ENCODE measurements at regions not wholly inside any gene's neighbourhood (a gene's known extent, or its start where the extent isn't known, plus 50 kb on each side); places are given as distances from the start of the nearest gene placed in this dataset.
A peak's percentile ranks its signal among the peaks of the same experiment; 100 is the strongest.

DNA sequence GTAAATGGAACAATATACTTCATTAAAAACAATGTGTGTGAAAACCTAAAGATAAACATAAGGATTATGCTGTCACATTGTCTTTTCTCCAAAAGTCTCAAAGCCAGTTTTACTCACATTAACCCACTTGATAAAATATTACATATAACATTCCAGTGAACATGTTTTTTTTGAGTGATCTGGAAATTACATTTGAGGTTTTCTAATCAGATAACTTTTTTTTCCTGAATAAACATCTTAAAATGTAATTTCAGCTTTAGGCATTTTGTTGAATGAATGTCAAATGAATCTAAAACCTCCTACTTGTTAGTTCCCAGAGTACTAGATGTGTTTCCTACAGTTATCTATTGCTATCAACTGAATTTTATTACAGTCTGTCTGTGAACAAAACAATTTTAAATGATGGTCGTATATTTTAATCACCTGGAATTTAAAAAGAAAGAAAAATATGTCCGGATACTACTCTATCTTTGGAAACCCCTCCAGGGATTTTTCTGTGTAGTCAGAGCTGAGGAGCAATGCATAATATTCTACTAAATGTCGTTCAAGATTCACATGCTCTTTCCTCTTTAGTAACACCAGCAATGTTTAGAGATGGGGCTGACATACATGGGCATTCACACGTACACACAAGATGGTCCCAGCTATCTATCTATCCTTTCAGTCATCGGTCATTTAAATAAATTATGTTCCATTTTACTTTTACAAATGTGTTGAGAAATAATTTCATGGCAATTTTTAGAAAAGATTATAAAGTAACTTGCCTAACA lies 283.9 kb downstream of the KLF12 start:
- H3K4me3 ChIP-seq (ENCODE audit: low read depth in 2 of 2, low read length in 2 of 2) = no peak overlapping the region
- ATAC-seq (no peak), DNase-seq (ENCODE audit: low read depth, low spot score) (no peak)
- no peaks in the 10 kb centered on the region for H3K27me3 ChIP-seq (ENCODE audit: control insufficient read depth, insufficient read depth, low read length)
- H3K27ac ChIP-seq (ENCODE audit: low read length) = no peak overlapping the region
- ChIA-PET CTCF (no interaction called here), POLR2A (no interaction called here)
- intact Hi-C loops (cut with micrococcal nuclease; ENCODE audit: unreplicated experiment) = no loop called here
- no TSS peak for BruUV-seq (replicated peaks)
- no peak for TF ChIP-seq SIN3A (IDR thresholded peaks at IDR 0.05; ENCODE audit: borderline replicate concordance, insufficient read depth, low read depth, low read length)
- TF ChIP-seq TCF7L2 (IDR thresholded peaks at IDR 0.05; ENCODE audit: low read depth, low read length) = no peak
- TF ChIP-seq POLR2AphosphoS5 (IDR thresholded peaks at IDR 0.05; ENCODE audit: low read depth, low read length) = no peak
- TF ChIP-seq, protein P1, sequence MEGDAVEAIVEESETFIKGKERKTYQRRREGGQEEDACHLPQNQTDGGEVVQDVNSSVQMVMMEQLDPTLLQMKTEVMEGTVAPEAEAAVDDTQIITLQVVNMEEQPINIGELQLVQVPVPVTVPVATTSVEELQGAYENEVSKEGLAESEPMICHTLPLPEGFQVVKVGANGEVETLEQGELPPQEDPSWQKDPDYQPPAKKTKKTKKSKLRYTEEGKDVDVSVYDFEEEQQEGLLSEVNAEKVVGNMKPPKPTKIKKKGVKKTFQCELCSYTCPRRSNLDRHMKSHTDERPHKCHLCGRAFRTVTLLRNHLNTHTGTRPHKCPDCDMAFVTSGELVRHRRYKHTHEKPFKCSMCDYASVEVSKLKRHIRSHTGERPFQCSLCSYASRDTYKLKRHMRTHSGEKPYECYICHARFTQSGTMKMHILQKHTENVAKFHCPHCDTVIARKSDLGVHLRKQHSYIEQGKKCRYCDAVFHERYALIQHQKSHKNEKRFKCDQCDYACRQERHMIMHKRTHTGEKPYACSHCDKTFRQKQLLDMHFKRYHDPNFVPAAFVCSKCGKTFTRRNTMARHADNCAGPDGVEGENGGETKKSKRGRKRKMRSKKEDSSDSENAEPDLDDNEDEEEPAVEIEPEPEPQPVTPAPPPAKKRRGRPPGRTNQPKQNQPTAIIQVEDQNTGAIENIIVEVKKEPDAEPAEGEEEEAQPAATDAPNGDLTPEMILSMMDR (IDR thresholded peaks at IDR 0.05) = no peak
- TF ChIP-seq, protein P2, sequence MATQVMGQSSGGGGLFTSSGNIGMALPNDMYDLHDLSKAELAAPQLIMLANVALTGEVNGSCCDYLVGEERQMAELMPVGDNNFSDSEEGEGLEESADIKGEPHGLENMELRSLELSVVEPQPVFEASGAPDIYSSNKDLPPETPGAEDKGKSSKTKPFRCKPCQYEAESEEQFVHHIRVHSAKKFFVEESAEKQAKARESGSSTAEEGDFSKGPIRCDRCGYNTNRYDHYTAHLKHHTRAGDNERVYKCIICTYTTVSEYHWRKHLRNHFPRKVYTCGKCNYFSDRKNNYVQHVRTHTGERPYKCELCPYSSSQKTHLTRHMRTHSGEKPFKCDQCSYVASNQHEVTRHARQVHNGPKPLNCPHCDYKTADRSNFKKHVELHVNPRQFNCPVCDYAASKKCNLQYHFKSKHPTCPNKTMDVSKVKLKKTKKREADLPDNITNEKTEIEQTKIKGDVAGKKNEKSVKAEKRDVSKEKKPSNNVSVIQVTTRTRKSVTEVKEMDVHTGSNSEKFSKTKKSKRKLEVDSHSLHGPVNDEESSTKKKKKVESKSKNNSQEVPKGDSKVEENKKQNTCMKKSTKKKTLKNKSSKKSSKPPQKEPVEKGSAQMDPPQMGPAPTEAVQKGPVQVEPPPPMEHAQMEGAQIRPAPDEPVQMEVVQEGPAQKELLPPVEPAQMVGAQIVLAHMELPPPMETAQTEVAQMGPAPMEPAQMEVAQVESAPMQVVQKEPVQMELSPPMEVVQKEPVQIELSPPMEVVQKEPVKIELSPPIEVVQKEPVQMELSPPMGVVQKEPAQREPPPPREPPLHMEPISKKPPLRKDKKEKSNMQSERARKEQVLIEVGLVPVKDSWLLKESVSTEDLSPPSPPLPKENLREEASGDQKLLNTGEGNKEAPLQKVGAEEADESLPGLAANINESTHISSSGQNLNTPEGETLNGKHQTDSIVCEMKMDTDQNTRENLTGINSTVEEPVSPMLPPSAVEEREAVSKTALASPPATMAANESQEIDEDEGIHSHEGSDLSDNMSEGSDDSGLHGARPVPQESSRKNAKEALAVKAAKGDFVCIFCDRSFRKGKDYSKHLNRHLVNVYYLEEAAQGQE (IDR thresholded peaks at IDR 0.05; ENCODE audit: insufficient read depth in 1 of 2, low read depth in 2 of 2, low read length in 1 of 2) = no peak
- no peaks in the 10 kb centered on the region for H3K4me1 ChIP-seq (ENCODE audit: control insufficient read depth, insufficient read depth, low read length)
- no peaks in the 10 kb centered on the region for H3K9me3 ChIP-seq (ENCODE audit: control insufficient read depth, insufficient read depth, low read depth, low read length)
- in situ Hi-C loops (cut with HindIII; ENCODE audit: low pct_unique_long_range_greater_than_20kb, low sequenced_read_pairs) = no loop called here
- H3K36me3 ChIP-seq (ENCODE audit: control insufficient read depth, insufficient read depth, low read length) = no peaks in the 10 kb centered on the region

DNA sequence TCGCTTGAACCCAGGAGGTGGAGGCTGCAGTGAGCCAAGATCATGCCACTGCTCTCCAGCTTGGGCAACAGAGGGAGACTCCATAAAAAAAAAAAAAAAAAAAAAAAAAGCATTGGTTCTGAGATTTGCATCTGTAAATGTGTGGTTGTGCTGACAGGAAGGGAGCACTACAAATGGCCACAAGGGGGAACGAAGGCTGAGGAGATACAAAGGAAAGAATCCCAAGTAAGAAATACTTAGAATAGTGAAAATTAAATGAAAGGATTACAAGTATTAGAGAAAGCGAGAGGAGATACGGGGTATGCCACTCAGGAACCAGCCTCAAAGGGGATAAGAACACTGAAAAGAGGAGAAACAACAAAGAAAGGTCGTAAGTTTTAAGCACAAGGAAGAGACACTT lies 284.9 kb downstream of the KLF12 start:
- Histone ChIP-seq H3K9me3 (ENCODE audit: control insufficient read depth, insufficient read depth, low read depth, low read length) (no peaks in the 10 kb centered on the region), H3K27ac (ENCODE audit: low read length) (no peak overlapping the region), H3K4me1 (ENCODE audit: control insufficient read depth, insufficient read depth, low read length) (no peaks in the 10 kb centered on the region), H3K36me3 (ENCODE audit: control insufficient read depth, insufficient read depth, low read length) (no peaks in the 10 kb centered on the region), H3K27me3 (ENCODE audit: control insufficient read depth, insufficient read depth, low read length) (no peaks in the 10 kb centered on the region), H3K4me3 (ENCODE audit: low read depth in 2 of 2, low read length in 2 of 2) (no peak overlapping the region)
- in situ Hi-C loops (cut with HindIII; ENCODE audit: low pct_unique_long_range_greater_than_20kb, low sequenced_read_pairs) (no loop called here), intact Hi-C loops (cut with micrococcal nuclease; ENCODE audit: unreplicated experiment) (no loop called here)
- no TSS peak for BruUV-seq (replicated peaks)
- TF ChIP-seq POLR2AphosphoS5 (IDR thresholded peaks at IDR 0.05; ENCODE audit: low read depth, low read length) = no peak
- TF ChIP-seq, protein P1 (IDR thresholded peaks at IDR 0.05) = peak; percentile 48
- ChIA-PET CTCF (interaction anchor here (0.7 kb wide), 1 partner anchor 1603 kb away, joined by 7 read pairs; no protein-coding TSS in a partner anchor), POLR2A (no interaction called here)
- ATAC-seq (no peak), DNase-seq (ENCODE audit: low read depth, low spot score) (no peak)
